ENCODE measurements at regions not wholly inside any gene's neighbourhood (a gene's known extent, or its start where the extent isn't known, plus 50 kb on each side); places are given as distances from the start of the nearest gene placed in this dataset.

DNA sequence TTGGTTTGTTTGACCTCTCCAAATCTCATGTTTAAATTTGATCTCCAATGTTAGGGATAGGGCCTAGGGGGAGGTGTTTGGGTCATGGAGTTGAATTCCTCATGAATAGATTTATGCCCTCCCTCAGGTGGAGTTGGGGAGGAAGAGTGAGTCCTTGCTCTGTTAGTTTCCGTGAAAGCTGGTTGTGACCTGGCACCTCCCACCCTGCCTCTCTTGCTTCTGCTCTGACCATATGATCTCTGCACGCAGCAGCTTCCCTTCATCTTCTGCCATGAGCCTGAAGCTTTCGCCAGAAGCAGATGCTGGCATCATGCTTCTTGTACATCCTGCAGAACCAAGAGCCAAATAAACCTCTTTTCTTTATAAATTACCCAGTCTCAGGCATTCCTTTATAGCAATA is 231.6 kb upstream of the ERBB4 start:
- TF ChIP-seq CTCF (conservative IDR thresholded peaks at IDR 0.05; ENCODE audit: low read depth, low read length): no peak
- TF ChIP-seq EZH2 (IDR thresholded peaks at IDR 0.05; ENCODE audit: borderline replicate concordance, low read depth, low read length, poor library complexity, severe bottlenecking): no peak

Data from A673 (cell line).